Ammon's horn (tissue), 1 donor: ENCODE measurements at regions not wholly inside any gene's neighbourhood (a gene's known extent, or its start where the extent isn't known, plus 50 kb on each side); places are given as distances from the start of the nearest gene placed in this dataset.
"Not testable (repeated sequence)": the region's sequence is repeated elsewhere in the genome, so short reads cannot be mapped to it uniquely, and the experiment has no call there.

Experiments used
- DNase-seq: peaks from one replicate; pipeline ENCODE4 v3.0.0-alpha.2; 2016; ENCODE audit warnings: low spot score

- DNase-seq: no peak
These were observed 203.8 kb downstream of the TPRG1 start for GRCh38 chr3:189375532-189375931.

GRCh38 chr3:189383630-189384029 lies 211.9 kb downstream of the TPRG1 start:
- DNase-seq: no peak

- DNase-seq: not testable (repeated sequence)
These were observed 214.1 kb downstream of the TPRG1 start for GRCh38 chr3:189385880-189386279.

GRCh38 chr3:189386739-189387138 lies 215.0 kb downstream of the TPRG1 start:
- DNase-seq: no peak

- DNase-seq: no peak
These were observed 217.6 kb downstream of the TPRG1 start for GRCh38 chr3:189389346-189389745.

GRCh38 chr3:189393598-189393997 lies 221.8 kb downstream of the TPRG1 start:
- no peak for DNase-seq

GRCh38 chr3:189394599-189395121 lies 222.9 kb downstream of the TPRG1 start:
- DNase-seq: no peak

- DNase-seq: no peak
These were observed 224.1 kb downstream of the TPRG1 start for GRCh38 chr3:189395825-189396224.

- no peak for DNase-seq
These were observed 226.9 kb downstream of the TPRG1 start for GRCh38 chr3:189398656-189399055.

GRCh38 chr3:189401196-189401595 lies 229.4 kb downstream of the TPRG1 start:
- DNase-seq: no peak

- DNase-seq: no peak
These were observed 228.0 kb upstream of the TP63 start for GRCh38 chr3:189403194-189403593.

- DNase-seq: no peak
These were observed 227.2 kb upstream of the TP63 start for GRCh38 chr3:189404024-189404423.

- no peak for DNase-seq
These were observed 226.2 kb upstream of the TP63 start for GRCh38 chr3:189404797-189405484.

GRCh38 chr3:189406148-189406547 lies 225.0 kb upstream of the TP63 start:
- no peak for DNase-seq

GRCh38 chr3:189410522-189410921 lies 220.7 kb upstream of the TP63 start:
- no peak for DNase-seq

GRCh38 chr3:189419038-189419437 lies 212.2 kb upstream of the TP63 start:
- no peak for DNase-seq

GRCh38 chr3:189419683-189420082 lies 211.5 kb upstream of the TP63 start:
- DNase-seq: no peak

GRCh38 chr3:189424922-189425321 lies 206.3 kb upstream of the TP63 start:
- DNase-seq: no peak

- DNase-seq: no peak
These were observed 202.2 kb upstream of the TP63 start for GRCh38 chr3:189429019-189429418.

GRCh38 chr3:189430166-189430565 lies 201.0 kb upstream of the TP63 start:
- no peak for DNase-seq

- DNase-seq: not testable (repeated sequence)
These were observed 188.9 kb upstream of the TP63 start for GRCh38 chr3:189442257-189442656.

- no peak for DNase-seq
These were observed 184.1 kb upstream of the TP63 start for GRCh38 chr3:189446959-189447560.

- DNase-seq: no peak
These were observed 182.1 kb upstream of the TP63 start for GRCh38 chr3:189449084-189449483.

GRCh38 chr3:189455009-189455408 lies 176.2 kb upstream of the TP63 start:
- no peak for DNase-seq
